HAP-1 (cell line): ENCODE measurements at regions not wholly inside any gene's neighbourhood (a gene's known extent, or its start where the extent isn't known, plus 50 kb on each side); places are given as distances from the start of the nearest gene placed in this dataset.
"Not testable (repeated sequence)": the region's sequence is repeated elsewhere in the genome, so short reads cannot be mapped to it uniquely, and the experiment has no call there.

ENCODE experiments used
- DNase-seq, 2 experiments: peaks; one replicate each; pipeline ENCODE4 v3.0.0-alpha.2; 2016 to 2020; ENCODE audit warnings: low spot score in 2 of 2
- H3K27me3 ChIP-seq: fragments of 250-450 bp; sonication (Bioruptor Pico); 2 replicates; pipeline ENCODE4 v1.5.1; 2020; ENCODE audit warnings: low read depth, mild to moderate bottlenecking, moderate library complexity
- H3K36me3 ChIP-seq: fragments of 250-450 bp; sonication (Bioruptor Pico); replicated peaks from 2 replicates; pipeline ENCODE4 v1.5.1; 2020; ENCODE audit warnings: mild to moderate bottlenecking
- H3K4me1 ChIP-seq: fragments of 250-450 bp; sonication (Bioruptor Pico); 2 replicates; pipeline ENCODE4 v1.5.1; 2020; ENCODE audit warnings: mild to moderate bottlenecking
- H3K4me3 ChIP-seq: fragments of 250-450 bp; sonication (Bioruptor Pico); 2 replicates; pipeline ENCODE4 v1.5.1; 2020; ENCODE audit warnings: mild to moderate bottlenecking, moderate library complexity
- H3K9me3 ChIP-seq: fragments of 250-450 bp; sonication (Bioruptor Pico); 2 replicates; pipeline ENCODE4 v1.5.1; 2020; ENCODE audit warnings: mild to moderate bottlenecking, moderate library complexity
- in situ Hi-C: fragments of 300-500 bp; cut with MboI; formaldehyde crosslinking; loops from 3 replicates; pipeline ENCODE4 v1.14.3; 2020; ENCODE audit warnings: low sequenced_read_pairs, inconsistent platforms, mixed read lengths

DNA sequence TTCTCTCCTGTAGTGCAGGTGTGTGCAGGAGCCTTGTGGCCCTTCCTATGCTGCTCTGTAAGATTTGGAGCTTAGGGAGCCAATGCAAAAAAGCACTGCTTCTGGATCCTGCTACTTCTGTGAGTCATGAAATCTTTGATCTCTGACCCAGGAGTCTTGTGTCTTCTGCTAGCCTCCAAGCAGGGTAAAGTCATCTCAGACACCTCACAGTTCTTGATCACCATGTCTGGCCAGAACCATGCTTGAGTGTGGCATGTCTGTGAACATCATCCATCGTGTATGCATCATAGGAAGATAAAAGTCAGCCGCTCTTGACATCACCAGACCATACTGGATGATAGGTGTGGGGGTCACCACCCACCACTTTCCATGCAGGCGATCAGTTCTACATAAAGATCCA lies 247.8 kb downstream of the RPLP1 start:
- H3K9me3 ChIP-seq = peaks cover 3% of the 10 kb centered on the region; the same call in 1 of the 2 replicates
- no peaks in the 10 kb centered on the region for H3K36me3 ChIP-seq
- in situ Hi-C loops = no loop called here
- no peak for DNase-seq
- no peaks in the 10 kb centered on the region; the same call in 1 of the 2 replicates for H3K27me3 ChIP-seq
- H3K4me3 ChIP-seq = no peak overlapping the region
- H3K4me1 ChIP-seq = no peaks in the 10 kb centered on the region

DNA sequence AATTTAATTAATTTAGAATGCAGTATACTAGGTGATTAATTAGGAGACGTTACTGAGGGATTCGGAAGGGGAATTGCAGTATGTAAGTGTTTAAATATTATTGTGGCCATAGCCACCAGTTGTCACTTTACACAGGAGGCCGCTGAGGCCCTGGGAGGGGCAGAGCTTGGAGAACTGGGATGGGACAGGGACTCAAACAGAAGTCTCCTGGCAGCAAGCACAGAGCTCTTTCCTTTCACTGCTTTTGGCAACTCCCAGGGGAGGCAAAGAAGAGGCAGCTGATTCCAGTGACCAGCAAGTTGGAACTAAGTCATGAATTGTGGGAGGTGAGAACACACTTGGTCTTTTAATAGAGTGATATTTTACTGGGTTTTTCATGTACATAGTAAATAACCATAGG lies 248.6 kb downstream of the RPLP1 start:
- H3K4me3 ChIP-seq = no peak overlapping the region
- DNase-seq = no peak
- in situ Hi-C loops = no loop called here
- H3K9me3 ChIP-seq = peaks cover 3% of the 10 kb centered on the region; the same call in 1 of the 2 replicates
- no peaks in the 10 kb centered on the region; the same call in 1 of the 2 replicates for H3K27me3 ChIP-seq
- no peaks in the 10 kb centered on the region for H3K4me1 ChIP-seq
- H3K36me3 ChIP-seq = no peaks in the 10 kb centered on the region

DNA sequence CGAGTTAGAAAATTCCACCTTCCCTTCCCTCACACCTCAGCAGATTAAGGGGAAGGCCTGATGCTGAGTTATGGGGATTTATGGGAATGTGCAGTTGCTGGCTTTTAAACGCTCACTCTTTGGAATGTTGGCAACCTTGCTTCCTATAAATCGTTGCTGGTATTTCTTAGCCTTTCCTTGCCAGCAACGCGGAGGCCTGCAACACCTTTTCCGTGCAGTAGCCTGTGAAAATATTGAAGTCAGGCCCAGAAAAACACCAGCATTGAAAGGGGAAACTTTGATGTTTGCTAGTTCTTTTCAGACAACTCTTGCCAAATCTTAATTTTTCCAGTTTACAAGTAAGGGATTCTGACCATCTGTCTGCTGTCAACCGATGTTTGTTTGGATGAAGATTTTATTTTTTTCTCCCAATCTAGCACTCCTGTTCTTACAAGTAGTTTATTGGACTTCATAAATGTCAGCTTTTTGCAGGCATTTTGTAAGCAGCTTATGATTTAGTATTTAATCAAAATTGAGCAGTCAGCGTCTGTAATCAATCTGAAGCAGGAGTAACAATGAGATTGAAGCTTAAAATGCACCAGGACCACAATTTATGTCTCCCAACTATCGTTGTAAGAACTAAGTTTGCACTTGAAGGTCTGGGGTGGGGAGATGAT lies 251.0 kb downstream of the RPLP1 start:
- H3K4me1 ChIP-seq = no peaks in the 10 kb centered on the region
- DNase-seq = no peak
- H3K27me3 ChIP-seq = no peaks in the 10 kb centered on the region
- H3K36me3 ChIP-seq = no peaks in the 10 kb centered on the region
- H3K4me3 ChIP-seq = no peak overlapping the region
- peaks cover 13% of the 10 kb centered on the region; the same call in 1 of the 2 replicates for H3K9me3 ChIP-seq
- in situ Hi-C loops = no loop called here

DNA sequence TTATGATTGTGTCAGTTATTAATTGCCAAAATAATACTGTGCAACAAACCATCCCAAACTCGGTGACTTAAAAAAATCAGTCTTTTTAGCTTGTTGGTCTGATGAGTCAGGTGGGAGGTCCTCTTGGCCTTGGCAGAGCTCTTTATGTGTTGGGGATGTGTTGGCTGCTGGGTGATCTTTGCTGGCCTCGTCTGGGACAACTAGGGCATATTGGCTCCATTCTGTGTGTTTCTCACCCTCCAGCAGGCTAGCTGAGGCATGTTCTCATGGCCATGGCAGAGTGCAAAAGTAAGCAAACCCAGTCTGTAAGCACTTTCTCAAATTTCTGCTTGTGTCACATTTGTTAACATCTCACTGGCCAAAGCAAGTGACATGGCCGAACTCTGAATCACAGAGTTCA lies 251.6 kb downstream of the RPLP1 start:
- no peak for DNase-seq
- Histone ChIP-seq H3K4me3 (no peak overlapping the region), H3K36me3 (no peaks in the 10 kb centered on the region), H3K9me3 (peaks cover 15% of the 10 kb centered on the region; the same call in 1 of the 2 replicates), H3K27me3 (no peaks in the 10 kb centered on the region), H3K4me1 (no peaks in the 10 kb centered on the region)
- in situ Hi-C loops = no loop called here

DNA sequence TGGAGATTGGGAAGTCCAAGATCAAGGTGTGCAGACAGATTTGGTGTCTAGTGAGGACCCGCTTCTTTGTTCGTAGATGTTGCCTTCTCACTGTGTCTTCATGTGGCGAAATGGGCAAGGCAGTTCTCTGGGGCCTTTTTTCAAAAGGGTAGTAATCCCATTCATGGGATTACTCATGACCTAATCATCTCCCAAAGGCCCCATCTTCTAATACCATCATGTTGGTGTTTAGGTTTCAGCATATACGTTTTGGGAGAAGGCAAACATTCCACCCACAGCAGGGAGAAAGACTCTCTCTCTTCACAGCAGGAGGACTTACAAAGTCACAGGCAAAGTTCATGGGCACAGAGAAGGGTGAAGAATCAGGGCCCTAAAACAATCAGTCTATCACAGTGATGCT lies 252.1 kb downstream of the RPLP1 start:
- Histone ChIP-seq H3K36me3 (no peaks in the 10 kb centered on the region), H3K27me3 (no peaks in the 10 kb centered on the region), H3K4me3 (no peak overlapping the region), H3K4me1 (no peaks in the 10 kb centered on the region), H3K9me3 (peaks cover 15% of the 10 kb centered on the region; the same call in 1 of the 2 replicates)
- in situ Hi-C loops = no loop called here
- no peak for DNase-seq

DNA sequence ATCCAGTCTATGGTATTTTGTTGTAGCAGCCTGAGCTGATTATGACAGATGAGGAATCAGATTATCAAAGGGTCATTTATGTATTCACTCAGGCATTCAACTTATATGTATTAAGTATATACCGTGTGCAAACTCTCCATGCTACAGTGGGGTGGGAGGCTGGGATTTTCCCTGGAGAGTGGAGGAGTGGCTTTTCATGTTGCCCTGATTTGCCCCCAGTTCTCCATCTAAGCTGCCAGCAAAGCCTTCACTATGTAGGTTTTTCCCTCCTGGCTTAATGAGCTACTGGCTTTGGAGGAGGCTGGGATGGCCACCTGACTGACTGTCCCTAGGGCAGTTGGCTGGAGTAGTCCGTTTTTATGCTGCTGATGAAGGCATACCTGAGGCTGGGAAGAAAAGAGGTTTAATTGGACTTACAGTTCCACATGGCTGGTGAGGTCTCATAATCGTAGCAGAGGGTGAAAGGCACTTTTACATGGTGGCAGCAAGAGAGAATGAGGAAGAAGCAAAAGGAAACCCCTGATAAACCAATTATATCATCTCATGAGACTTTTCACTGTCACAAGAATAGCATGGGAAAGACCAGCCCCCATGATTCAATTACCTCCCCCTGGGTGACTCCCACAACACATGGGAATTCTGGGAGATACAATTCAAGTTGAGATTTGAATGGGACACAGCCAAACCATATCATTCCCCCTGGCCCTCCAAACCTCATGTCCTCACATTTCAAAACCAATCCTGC lies 253.9 kb downstream of the RPLP1 start:
- H3K36me3 ChIP-seq = no peaks in the 10 kb centered on the region
- peaks cover 15% of the 10 kb centered on the region; the same call in 1 of the 2 replicates for H3K9me3 ChIP-seq
- in situ Hi-C loops = no loop called here
- no peaks in the 10 kb centered on the region for H3K4me1 ChIP-seq
- no peak for DNase-seq
- no peak overlapping the region for H3K4me3 ChIP-seq
- no peaks in the 10 kb centered on the region for H3K27me3 ChIP-seq

DNA sequence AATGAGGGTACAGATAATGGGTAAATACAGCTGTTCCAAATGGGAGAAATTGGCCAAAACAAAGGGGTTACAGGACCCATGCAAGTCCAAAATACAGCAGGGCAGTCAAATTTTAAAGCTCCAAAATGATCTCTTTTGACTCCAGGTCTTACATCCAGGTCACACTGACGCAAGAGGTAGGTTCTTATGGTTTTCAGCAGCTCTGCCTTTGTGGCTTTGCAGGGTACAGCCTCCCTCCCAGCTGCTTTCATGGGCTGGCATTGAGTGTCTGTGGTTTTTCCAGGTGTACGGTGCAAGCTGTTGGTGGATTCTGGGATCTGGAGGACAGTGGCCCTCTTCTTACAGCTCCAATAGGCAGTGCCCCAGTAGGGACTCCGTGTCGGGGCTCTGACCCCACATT lies 254.6 kb downstream of the RPLP1 start:
- H3K27me3 ChIP-seq, H3K4me3 ChIP-seq, H3K4me1 ChIP-seq, in situ Hi-C loops, H3K36me3 ChIP-seq, DNase-seq: not testable (repeated sequence)
- peaks cover 15% of the 10 kb centered on the region; the same call in 1 of the 2 replicates for H3K9me3 ChIP-seq

DNA sequence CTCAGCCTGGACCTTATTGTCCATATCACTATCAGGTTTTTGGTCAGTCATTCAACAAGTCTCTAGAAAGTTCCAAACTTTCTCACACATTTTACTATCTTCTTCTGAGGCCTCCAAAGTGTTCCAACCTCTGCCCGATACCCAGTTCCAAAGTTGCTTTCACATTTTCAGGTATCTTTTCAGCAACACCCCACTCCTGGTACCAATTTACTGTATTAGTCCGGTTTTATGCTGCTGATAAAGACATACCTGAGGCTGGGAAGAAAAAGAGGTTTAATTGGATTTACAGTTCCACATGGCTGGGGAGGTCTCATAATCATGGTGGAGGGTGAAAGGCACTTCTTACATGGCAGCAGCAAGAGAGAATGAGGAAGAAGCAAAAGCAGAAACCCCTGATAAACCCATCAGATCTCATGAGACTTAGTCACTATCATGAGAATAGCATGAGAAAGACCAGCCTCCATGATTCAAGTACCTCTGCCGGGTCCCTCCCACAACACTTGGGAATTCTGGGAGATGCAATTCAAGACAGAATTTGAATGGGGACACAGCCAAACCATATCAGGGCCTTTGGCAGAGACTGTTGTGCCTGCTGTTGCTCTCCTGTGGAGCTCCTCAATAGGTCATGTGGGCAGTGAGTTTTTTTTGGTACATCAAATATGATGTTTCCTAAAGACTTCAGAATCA lies 256.0 kb downstream of the RPLP1 start:
- H3K4me1 ChIP-seq, H3K36me3 ChIP-seq, H3K4me3 ChIP-seq, in situ Hi-C loops, DNase-seq, H3K27me3 ChIP-seq: not testable (repeated sequence)
- H3K9me3 ChIP-seq = peaks cover 13% of the 10 kb centered on the region; the same call in 1 of the 2 replicates

DNA sequence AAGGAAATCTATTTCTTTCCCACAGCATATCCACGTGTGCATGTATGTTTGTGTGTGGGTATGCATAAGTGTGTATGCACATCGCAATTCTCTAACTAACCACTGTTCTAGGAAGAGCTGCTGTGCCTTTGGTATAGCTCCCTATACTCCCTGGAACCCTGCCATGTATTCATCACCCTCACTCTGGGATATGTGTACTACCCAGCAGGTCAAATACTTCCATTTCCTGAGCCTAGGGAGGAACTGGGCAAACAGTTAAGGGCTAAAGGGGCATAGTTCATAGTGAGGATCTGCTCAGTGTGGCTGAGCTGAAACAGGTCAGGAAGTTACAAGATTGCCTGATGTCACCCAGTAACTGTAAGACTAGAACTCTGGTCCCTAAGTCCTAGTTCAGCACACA lies 260.4 kb downstream of the RPLP1 start:
- no peaks in the 10 kb centered on the region for H3K36me3 ChIP-seq
- DNase-seq = no peak
- no peak overlapping the region for H3K4me3 ChIP-seq
- no peaks in the 10 kb centered on the region for H3K4me1 ChIP-seq
- H3K9me3 ChIP-seq = peaks cover 9% of the 10 kb centered on the region; the same call in 1 of the 2 replicates
- in situ Hi-C loops = no loop called here
- peaks cover 7% of the 10 kb centered on the region; the same call in 1 of the 2 replicates for H3K27me3 ChIP-seq

DNA sequence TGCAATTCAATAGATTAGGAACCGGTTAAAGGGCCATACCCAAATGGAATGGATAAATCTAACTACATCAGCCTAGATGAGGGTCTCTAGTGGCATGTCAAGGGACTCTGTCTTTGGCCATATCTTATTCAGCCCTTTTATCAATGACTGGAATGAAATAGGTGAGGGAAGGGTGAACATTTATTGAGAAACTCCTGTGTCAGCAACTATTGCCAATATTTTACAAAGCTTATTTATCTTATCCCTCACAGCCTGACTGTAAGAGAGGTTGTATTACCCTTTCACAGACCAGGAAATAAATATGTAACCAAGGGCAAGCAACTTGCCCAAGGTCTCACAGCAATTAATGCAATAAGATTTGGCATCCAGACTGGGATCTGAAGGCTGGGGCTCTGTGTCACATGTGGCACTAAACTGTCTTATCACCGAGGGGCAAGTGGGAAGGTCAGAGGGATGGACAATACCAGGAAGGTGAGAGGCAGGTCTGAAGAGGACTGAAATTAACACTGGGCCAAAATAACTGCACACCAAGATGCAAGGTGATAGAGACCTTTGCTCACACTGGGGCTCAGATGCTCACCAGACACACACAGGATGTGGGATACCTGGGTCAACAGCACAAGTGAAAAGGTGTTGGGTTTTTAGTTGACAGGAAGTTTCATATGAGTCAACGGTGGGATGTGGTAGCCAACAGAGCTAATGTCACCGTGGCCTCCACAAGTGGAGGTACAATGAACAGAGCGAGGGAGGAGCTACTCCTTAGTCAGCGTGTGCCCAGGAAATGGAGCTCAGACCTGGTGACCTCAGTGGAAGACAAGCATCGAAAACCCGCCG lies 261.3 kb downstream of the RPLP1 start:
- Histone ChIP-seq H3K36me3 (no peaks in the 10 kb centered on the region), H3K4me1 (no peaks in the 10 kb centered on the region), H3K9me3 (no peaks in the 10 kb centered on the region), H3K4me3 (no peak overlapping the region), H3K27me3 (peaks cover 7% of the 10 kb centered on the region; the same call in 1 of the 2 replicates)
- in situ Hi-C loops = no loop called here
- no peak for DNase-seq

DNA sequence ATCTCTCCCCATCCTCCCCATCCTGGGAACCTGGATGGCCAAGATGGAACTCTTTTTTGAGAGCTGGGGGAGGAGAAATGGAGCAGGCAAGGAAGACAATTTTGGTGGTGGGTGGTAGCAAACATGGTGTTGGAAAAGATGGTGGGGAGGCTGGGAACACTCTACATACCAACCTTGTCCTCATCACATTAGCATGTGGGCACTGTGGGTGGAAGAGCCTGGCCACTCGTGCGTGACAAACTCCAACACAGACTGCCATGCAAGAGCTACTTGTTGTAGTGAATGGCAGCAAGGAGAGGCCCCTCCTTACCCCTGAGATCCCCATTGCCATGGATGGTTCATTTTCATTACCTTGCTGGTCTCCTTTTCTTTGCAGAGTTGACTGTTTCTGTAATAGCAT lies 262.6 kb downstream of the RPLP1 start:
- DNase-seq = no peak
- Histone ChIP-seq H3K27me3 (peaks cover 7% of the 10 kb centered on the region; the same call in 1 of the 2 replicates), H3K4me1 (no peaks in the 10 kb centered on the region), H3K36me3 (no peaks in the 10 kb centered on the region), H3K4me3 (no peak overlapping the region), H3K9me3 (no peaks in the 10 kb centered on the region)
- in situ Hi-C loops = no loop called here

DNA sequence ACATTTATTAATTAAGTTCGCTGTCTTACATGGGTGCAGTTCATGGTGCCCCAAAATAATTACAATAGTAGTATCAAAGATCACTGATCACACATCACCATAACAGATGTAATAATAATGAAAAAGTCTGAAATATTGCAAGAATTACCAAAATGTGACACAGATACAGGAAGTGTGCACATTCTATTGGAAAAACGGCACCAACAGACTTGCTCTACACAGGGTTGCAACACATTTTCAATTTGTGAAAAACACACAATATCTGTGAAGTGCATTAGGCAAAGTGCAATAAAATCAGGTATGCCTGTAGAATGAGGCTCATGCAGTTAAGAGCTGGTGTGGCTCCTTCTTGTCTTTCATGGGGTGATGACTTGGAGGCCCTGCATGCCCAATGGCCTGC lies 265.8 kb downstream of the RPLP1 start:
- no peak for DNase-seq
- in situ Hi-C loops = no loop called here
- no peaks in the 10 kb centered on the region for H3K4me1 ChIP-seq
- no peaks in the 10 kb centered on the region for H3K9me3 ChIP-seq
- H3K36me3 ChIP-seq = no peaks in the 10 kb centered on the region
- H3K4me3 ChIP-seq = no peak overlapping the region
- H3K27me3 ChIP-seq = peaks cover 4% of the 10 kb centered on the region; the same call in 1 of the 2 replicates

DNA sequence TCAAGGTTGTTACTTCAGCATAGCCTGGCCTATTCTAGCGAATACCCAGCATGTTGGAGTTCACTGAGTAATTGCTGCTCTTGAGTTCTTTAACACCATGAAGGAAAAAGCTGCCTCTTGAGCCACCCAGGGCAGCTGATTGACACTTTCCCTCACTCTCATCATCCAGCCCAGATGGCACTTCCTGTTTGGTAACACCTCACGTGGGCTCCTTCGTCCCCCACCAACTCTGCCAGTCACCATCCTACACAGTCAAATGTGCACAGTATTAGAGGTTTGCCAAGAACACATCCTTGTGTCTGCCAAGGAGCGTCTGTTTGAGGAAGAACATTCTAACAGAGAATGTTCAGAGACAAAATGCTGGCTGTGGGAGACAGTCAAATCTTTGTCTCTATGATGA lies 266.3 kb downstream of the RPLP1 start:
- no peaks in the 10 kb centered on the region for H3K36me3 ChIP-seq
- H3K4me3 ChIP-seq = no peak overlapping the region
- H3K27me3 ChIP-seq = peaks cover 2% of the 10 kb centered on the region; the same call in 1 of the 2 replicates
- in situ Hi-C loops = no loop called here
- no peak for DNase-seq
- no peaks in the 10 kb centered on the region for H3K9me3 ChIP-seq
- H3K4me1 ChIP-seq = no peaks in the 10 kb centered on the region
